HEK293T (cell line): ENCODE measurements at regions not wholly inside any gene's neighbourhood (a gene's known extent, or its start where the extent isn't known, plus 50 kb on each side); places are given as distances from the start of the nearest gene placed in this dataset.
"Not testable (repeated sequence)": the region's sequence is repeated elsewhere in the genome, so short reads cannot be mapped to it uniquely, and the experiment has no call there.

Source experiments
- ARNT ChIP-seq: fragments of 450-650 bp; IDR thresholded peaks from 2 replicates; pipeline ENCODE4 v1.6.1; 2017; ENCODE audit warnings: mild to moderate bottlenecking
- BHLHE40 ChIP-seq: fragments of 450-650 bp; IDR thresholded peaks from 2 replicates; pipeline ENCODE4 v1.6.1; 2016; ENCODE audit warnings: mild to moderate bottlenecking, moderate library complexity, borderline replicate concordance
- ELF4 ChIP-seq: fragments of 450-650 bp; IDR thresholded peaks from 2 replicates; pipeline ENCODE4 v1.6.1; 2017; ENCODE audit warnings: antibody characterized with exemption
- FOXA1 ChIP-seq: fragments of 450-650 bp; IDR thresholded peaks from 2 replicates; pipeline ENCODE4 v1.6.1; 2016; ENCODE audit warnings: mild to moderate bottlenecking
- FOXK2 ChIP-seq: fragments of 450-650 bp; IDR thresholded peaks from 2 replicates; pipeline ENCODE4 v1.6.1; 2016; ENCODE audit warnings: mild to moderate bottlenecking
- FOXM1 ChIP-seq: fragments of 450-650 bp; IDR thresholded peaks from 2 replicates; pipeline ENCODE4 v1.6.1; 2017; ENCODE audit warnings: mild to moderate bottlenecking, borderline replicate concordance
- HDGF ChIP-seq: fragments of 450-650 bp; IDR thresholded peaks from 2 replicates; pipeline ENCODE4 v1.6.1; 2017; ENCODE audit warnings: antibody characterized with exemption, borderline replicate concordance
- LEF1 ChIP-seq: fragments of 450-650 bp; IDR thresholded peaks from 2 replicates; pipeline ENCODE4 v1.6.1; 2017; ENCODE audit warnings: mild to moderate bottlenecking, borderline replicate concordance
- NFRKB ChIP-seq: fragments of 450-650 bp; IDR thresholded peaks from 2 replicates; pipeline ENCODE4 v1.6.1; 2016; ENCODE audit warnings: mild to moderate bottlenecking, moderate library complexity
- PKNOX1 ChIP-seq: fragments of 450-650 bp; IDR thresholded peaks from 2 replicates; pipeline ENCODE4 v1.6.1; 2016
- SP1 ChIP-seq: fragments of 450-650 bp; IDR thresholded peaks from 2 replicates; pipeline ENCODE4 v1.6.1; 2017
- SUZ12 ChIP-seq: fragments of 450-650 bp; IDR thresholded peaks from 2 replicates; pipeline ENCODE4 v1.6.1; 2016; ENCODE audit warnings: mild to moderate bottlenecking
- TARDBP ChIP-seq: fragments of 450-650 bp; IDR thresholded peaks from 2 replicates; pipeline ENCODE4 v1.6.1; 2016
- ZNF384 ChIP-seq: fragments of 450-650 bp; IDR thresholded peaks from 2 replicates; pipeline ENCODE4 v1.6.1; 2016

GRCh38 chr5:113766827-113767226 is 253.3 kb downstream of the YTHDC2 start:
- not testable (repeated sequence) for TF ChIP-seq BHLHE40, FOXM1, ZNF384, ARNT, ELF4, FOXA1, SUZ12, FOXK2, SP1, TARDBP, HDGF, NFRKB, PKNOX1, LEF1
